ENCODE measurements at regions not wholly inside any gene's neighbourhood (a gene's known extent, or its start where the extent isn't known, plus 50 kb on each side); places are given as distances from the start of the nearest gene placed in this dataset.

GRCh38 chr2:129929321-129930290 is 49.9 kb upstream of the RAB6C start:
- no TSS peak for BruUV-seq (replicated peaks)
- DNase-seq, result peak in 1 of 2 experiments; percentile 50

More at GRCh38 chr2:129929321-129930290, 49.9 kb upstream of the RAB6C start:
- H3K4me3 Mint-ChIP-seq (ENCODE audit: unreplicated experiment), result no peak overlapping the region
- H3K4me1 ChIP-seq, result peaks cover 2% of the 10 kb centered on the region; the same call in 1 of the 2 replicates
- POLR2A ChIA-PET, result no interaction called here
- H3K27me3 Mint-ChIP-seq (ENCODE audit: insufficient read depth, unreplicated experiment), result peaks cover 6% of the 10 kb centered on the region
- H3K9me3 ChIP-seq, result no peaks in the 10 kb centered on the region
- no peaks in the 10 kb centered on the region for H3K27me3 ChIP-seq (replicated peaks; ENCODE audit: control insufficient read depth, insufficient read depth, low read length)
- intact Hi-C loops (cut with micrococcal nuclease; ENCODE audit: unreplicated experiment), result no loop called here
- CTCF ChIA-PET, result no interaction called here
- no peak overlapping the region for H3K4me3 ChIP-seq (ENCODE audit: low read depth, low read length)
- TF ChIP-seq CTCF (IDR thresholded peaks at IDR 0.05; ENCODE audit: insufficient read depth in 1 of 2, low read depth in 1 of 2, low read length in 1 of 2, severe bottlenecking in 1 of 2, unreplicated experiment in 1 of 2), result no peak
- H3K36me3 Mint-ChIP-seq (ENCODE audit: insufficient read depth, unreplicated experiment), result no peaks in the 10 kb centered on the region
- H3K4me1 Mint-ChIP-seq (ENCODE audit: low read depth, unreplicated experiment), result peaks cover 8% of the 10 kb centered on the region
- H3K36me3 ChIP-seq (ENCODE audit: control insufficient read depth, insufficient read depth, low read length), result no peaks in the 10 kb centered on the region
- no peak overlapping the region for H3K27ac Mint-ChIP-seq (ENCODE audit: unreplicated experiment)
- no peaks in the 10 kb centered on the region for H3K9me3 Mint-ChIP-seq (ENCODE audit: unreplicated experiment)

Data from Caco-2 (cell line).